CD4-positive, alpha-beta T cell treated with Interferon alpha-2 for 1 hour (primary cell): ENCODE measurements at regions not wholly inside any gene's neighbourhood (a gene's known extent, or its start where the extent isn't known, plus 50 kb on each side); places are given as distances from the start of the nearest gene placed in this dataset.
A peak's percentile ranks its signal among the peaks of the same experiment; 100 is the strongest.

Experiments used
- DNase-seq, 2 donors: peaks; one replicate each; pipeline ENCODE4 v3.0.0-alpha.2; 2020 to 2022

DNA sequence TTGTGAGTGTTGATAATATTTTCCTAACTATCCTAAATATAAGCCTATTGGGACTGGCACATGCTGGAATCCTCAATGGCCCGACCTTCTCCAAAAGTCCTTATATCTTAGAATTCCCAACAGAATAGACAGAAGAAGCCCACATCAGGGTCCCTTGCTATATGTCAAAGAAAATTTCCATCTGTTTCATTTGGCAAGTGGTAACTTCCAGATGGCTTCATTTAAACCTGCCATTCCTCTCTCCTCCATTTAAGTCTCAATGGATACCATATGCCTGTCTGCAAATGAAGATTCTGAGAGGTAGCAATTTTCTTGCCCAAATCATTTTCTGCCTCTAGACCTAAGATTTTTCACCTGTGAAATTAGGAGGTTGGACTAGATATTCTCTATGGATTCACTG is 73.1 kb upstream of the KCNA4 start:
- no peak for DNase-seq

GRCh38 chr11:30091246-30091645 is 74.4 kb upstream of the KCNA4 start:
- DNase-seq, result no peak

- no peak for DNase-seq
Observed at GRCh38 chr11:30091737-30092136, 74.9 kb upstream of the KCNA4 start.

DNA sequence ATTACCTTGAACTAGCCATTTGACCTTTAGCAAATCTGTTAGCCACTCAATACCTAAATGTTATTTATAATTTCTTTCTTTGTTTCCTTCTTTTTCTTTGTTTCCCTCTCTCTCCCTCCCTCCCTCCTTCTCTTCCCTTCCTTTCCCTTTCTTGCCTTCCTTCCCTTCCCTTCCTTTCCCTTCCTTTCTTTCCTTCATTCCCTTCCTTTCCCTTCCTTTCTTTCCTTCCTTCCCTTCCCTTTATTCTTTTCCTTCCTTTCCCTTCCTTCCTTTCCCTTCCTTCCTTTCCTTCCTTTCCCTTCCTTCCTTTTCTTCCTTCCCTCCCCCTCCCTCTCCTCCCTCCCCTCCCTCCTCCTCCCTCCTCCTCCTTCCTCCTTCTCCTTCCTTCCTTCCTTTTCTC is 75.7 kb upstream of the KCNA4 start:
- DNase-seq, result no peak

DNA sequence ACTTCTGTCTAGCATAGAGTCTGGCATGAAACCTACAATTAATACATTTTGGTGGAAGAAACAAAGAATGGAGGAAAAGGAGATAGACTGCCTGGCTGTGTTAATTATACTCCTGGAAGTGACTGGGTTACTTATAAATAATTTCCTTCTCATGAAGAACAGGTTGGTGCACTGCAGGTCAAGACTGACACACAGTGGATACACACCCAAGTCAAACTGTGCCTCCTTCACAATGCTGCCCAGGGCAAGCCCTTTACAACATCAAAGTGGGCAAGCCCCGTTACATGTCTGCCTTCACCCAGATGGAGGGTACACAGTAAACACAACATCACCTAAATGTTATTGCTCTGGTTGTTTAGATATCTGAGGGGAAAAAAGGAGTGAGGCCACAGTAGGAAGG is 83.7 kb upstream of the KCNA4 start:
- no peak for DNase-seq

DNA sequence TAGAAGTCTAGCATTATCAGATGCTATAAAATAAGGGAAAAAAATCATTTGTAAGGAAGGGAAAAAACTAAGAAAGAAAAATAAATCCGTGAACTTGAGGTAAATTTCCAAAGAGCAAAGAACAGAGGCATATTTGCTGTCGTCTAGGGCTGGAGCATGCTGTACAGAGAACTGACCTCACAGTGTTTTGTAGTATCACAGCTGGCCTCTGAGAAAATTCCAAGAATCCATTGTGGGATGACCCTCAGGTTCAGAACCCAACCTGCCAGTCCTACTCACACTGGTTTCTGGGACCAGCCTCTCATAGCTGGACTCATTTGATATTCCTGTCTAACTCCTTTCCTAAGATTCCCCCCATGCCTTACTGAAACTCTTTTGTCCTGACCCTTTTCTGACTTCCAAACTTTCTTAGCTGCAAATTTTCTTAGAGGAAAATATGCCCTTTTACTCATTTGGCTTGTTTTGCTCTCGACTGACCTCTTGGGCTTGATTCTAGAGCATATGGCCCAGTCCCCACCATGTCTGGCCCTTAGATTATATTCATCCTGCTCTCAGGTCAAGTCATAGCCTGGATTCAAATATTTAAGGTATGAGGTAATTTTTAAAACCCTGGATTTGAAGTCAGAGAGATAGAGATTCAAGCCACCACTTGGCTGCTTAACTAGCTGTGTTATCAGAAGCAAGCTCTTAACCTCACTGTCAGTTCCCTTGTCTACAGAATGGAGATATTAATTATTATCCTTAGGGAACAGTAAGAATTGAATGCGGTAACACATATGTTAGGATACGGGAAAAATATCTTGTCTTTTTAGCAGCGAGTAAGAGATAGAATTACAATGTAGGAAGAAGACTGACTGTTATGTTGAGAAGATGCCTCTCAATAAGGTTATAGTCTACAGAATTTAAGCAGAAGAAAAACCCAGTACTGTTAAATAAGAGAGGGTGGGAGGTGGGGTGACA is 89.7 kb upstream of the KCNA4 start:
- no peak for DNase-seq

GRCh38 chr11:30107899-30108298 is 91.1 kb upstream of the KCNA4 start:
- no peak for DNase-seq

- no peak for DNase-seq
Observed at GRCh38 chr11:30109774-30110173, 92.9 kb upstream of the KCNA4 start.

GRCh38 chr11:30110691-30111090 is 93.9 kb upstream of the KCNA4 start:
- no peak for DNase-seq

DNA sequence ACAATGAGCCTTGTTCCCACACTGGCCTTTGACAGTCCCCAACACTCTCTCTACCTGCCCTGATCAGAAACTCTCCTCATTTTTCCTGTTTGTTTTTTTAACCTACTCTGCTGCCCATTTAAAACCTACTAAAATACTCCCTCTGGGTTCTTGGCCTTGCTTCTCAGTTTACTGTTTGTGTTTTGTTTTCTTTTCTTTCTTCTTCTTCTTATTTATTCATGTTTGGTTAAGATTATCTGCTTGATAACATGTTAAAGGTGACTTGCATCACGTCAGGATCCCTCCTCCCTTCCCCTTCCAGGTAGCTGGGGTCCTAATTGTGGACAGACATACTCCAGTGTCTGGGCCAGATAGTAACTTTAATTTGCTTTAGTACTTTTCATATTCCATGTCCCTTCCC is 95.0 kb upstream of the KCNA4 start:
- no peak for DNase-seq

DNA sequence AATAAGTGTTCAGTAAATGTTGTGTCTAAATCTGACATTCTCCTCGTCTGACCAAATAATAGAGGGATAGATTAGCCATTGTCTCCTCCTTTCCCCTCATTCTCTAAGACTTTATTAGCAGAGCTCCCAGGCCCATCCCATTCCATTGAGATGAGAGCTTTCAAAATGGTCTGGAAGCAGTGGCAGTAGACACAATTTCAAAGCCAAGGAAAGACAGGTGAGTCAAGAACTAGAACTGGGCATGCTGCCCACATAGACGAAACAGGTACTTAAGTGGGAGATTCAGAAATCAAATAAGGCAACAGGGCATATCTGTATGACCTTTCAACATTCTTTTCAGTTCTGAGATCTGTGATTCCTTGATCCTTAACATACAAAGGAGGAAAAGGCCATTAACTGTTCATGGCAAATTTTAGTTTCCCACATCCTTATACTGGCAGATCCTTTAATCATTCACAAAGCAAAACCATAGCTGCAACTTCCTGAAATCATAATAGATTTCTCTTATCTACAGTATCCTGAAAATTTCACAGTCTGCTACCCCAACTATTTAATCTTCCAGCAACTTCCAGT is 96.6 kb upstream of the KCNA4 start:
- no peak for DNase-seq

GRCh38 chr11:30116512-30116911 is 99.7 kb upstream of the KCNA4 start:
- DNase-seq, result no peak

GRCh38 chr11:30120045-30120589 is 103.3 kb upstream of the KCNA4 start:
- DNase-seq, result no peak

- DNase-seq, result no peak
Observed at GRCh38 chr11:30125456-30125855, 105.4 kb upstream of the FSHB start.

DNA sequence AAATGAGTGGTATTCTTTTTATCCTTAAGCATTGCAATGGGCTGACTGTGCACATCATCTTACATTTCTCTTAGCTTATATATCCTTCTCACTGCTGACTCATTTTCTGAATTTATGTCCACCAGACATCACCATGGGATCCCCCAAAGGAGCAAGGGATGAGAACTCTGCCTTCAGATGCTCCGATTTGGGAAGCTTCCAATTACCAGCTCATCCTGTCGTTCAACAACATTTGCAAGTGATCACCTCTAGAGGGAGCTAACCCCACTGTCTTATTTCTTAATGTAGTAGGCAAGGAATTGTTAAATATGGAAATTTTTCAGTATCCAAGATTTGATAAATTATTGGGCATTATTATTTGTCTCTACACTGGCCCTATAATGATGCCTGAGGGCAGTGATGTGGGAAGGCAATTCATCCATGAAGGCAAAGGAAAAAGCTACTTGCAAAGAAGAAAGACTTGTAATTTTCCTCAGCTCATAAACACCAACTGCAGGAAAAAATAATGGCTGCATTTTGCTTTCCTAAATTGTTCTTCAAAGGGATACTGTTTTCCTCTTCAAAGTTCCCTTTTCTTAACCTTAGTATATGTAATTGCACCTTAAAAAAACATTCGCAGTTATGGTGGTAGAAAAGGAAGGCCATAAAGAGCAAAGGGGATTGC is 102.4 kb upstream of the FSHB start:
- no peak for DNase-seq

- no peak for DNase-seq
Observed at GRCh38 chr11:30131535-30131934, 99.3 kb upstream of the FSHB start.

GRCh38 chr11:30133281-30133680 is 97.5 kb upstream of the FSHB start:
- DNase-seq, result no peak

DNA sequence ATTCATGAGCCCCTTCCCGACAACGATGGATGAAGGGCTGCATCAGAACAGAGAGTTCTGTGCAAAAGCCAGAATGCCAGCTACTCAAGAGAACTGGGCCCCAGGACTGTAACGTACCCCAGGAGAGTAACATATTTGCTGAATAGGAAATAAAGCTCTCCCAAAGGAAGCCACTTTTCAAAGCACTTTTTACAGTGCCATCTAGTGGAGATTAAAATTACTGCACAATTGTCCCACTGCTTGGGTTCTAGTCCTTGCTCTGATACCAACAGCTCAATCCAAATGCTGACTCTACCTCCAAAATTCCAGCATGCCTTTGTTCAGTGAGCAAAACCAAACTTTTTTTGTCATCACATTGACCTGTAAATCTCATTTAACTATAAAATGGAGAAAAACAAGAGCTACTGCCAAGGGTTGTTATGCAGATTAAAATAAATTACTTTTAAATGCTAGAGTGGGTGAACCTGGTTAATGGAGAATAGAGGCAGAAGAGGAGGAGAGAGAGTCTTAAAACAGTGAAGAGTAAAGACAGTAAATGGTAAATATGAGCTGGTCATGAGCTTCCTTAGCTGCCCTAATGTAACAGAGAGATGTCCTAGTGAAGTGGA is 87.6 kb upstream of the FSHB start:
- peak in 1 of 2 donors; percentile 35 for DNase-seq

GRCh38 chr11:30147293-30147692 is 83.5 kb upstream of the FSHB start:
- no peak for DNase-seq

- DNase-seq, result no peak
Observed at GRCh38 chr11:30149998-30150397, 80.8 kb upstream of the FSHB start.

DNA sequence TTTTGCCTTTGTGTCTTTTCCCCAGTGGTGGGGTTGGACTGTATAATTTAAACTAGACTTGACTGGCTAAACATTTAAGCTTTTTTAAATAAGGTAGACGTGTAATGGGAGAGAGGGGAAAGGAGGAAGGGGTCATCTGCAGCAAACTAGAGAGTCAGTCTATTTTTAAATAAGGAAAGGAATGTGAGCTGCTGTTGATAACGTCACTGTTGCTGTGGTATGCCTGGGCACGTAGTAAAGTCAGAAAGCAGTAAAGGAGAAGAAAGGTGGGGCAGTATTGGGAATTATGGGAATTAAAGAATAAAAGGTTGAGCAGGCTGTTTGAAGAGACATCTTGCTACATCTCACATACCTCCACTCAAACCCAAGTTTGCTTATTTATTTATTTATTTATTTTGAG is 80.4 kb upstream of the FSHB start:
- DNase-seq, result no peak

GRCh38 chr11:30153008-30153407 is 77.8 kb upstream of the FSHB start:
- no peak for DNase-seq

DNA sequence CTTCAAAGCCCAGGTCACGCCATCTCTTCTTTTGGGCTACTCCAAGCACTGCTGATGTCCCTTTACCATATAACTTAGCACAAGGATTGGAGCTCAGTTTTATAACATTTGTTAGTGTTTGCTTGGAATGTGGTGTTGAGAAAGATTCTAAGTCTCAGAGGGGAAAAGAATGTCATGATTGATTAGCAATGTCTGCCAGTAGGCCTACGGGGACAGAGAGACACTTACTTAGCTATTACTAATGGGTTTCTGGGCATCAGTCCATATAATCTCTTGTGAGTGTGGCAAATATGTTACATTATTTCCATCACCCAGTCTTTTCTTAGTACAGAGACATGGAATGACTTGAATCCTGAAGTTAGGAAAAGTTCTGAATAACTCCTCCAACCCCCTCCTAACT is 75.4 kb upstream of the FSHB start:
- DNase-seq, result no peak
